B cell (primary cell): ENCODE measurements at regions not wholly inside any gene's neighbourhood (a gene's known extent, or its start where the extent isn't known, plus 50 kb on each side); places are given as distances from the start of the nearest gene placed in this dataset.

Experiments
- ATAC-seq: fragments of 200-7000 bp; cut with Tn5 transposase; one replicate; pipeline ENCODE4 v1.10.0; 2021; ENCODE audit warnings: low read depth, mild to moderate bottlenecking, moderate number of reproducible peaks, moderate library complexity
- CTCF ChIA-PET: fragments of 350-600 bp; sonication (Branson Sonifier 250); formaldehyde crosslinking; loops from one replicate; lab custom pipeline; 2021; ENCODE audit warnings: antibody characterized with exemption, inconsistent platforms; lab: Charles Lee
- POLR2A ChIA-PET: fragments of 350-600 bp; sonication (Branson Sonifier 250); formaldehyde crosslinking; loops from one replicate; lab custom pipeline; 2021; ENCODE audit warnings: antibody characterized with exemption; lab: Charles Lee
- DNase-seq: peaks from one replicate; pipeline ENCODE4 v3.0.0; 2013
- H2AFZ ChIP-seq: 2 replicates; pipeline ENCODE4 v1.6.1; 2012; ENCODE audit warnings: mild to moderate bottlenecking, low read depth, low read length; ENCODE audit not compliant: insufficient read depth, poor library complexity, severe bottlenecking
- H3K27ac ChIP-seq, 2 donors: 1 replicate in 1 of 2; 2 replicates in 1 of 2; pipeline ENCODE4 v1.5.1; 2012 to 2013; ENCODE audit warnings: low read length in 2 of 2, mild to moderate bottlenecking in 2 of 2, moderate library complexity in 1 of 2
- H3K27me3 ChIP-seq, 4 experiments: fragments of 200-600 bp in 1 of 4; sonication (generic) in 1 of 4; replicated peaks in 1 of 4; 1 replicate in 2 of 4; 2 replicates in 2 of 4; pipeline versions ENCODE4 v1.6.1 to v1.7.0; 2013 to 2016; ENCODE audit warnings: low read length in 3 of 4, mild to moderate bottlenecking in 2 of 4, mixed read lengths in 1 of 4, moderate library complexity in 1 of 4; ENCODE audit not compliant: insufficient read depth in 4 of 4, control insufficient read depth in 3 of 4; ENCODE audit errors: control extremely low read depth in 1 of 4
- H3K36me3 ChIP-seq, 2 experiments: replicated peaks in 1 of 2; 1 replicate in 1 of 2; 2 replicates in 1 of 2; pipeline versions ENCODE4 v1.6.1 to v1.7.1; 2013; ENCODE audit warnings: low read length in 1 of 2; ENCODE audit not compliant: insufficient read depth in 2 of 2, control insufficient read depth in 1 of 2; ENCODE audit errors: control extremely low read depth in 1 of 2, extremely low read depth in 1 of 2
- H3K4me1 ChIP-seq, 2 donors: fragments of 200-600 bp in 1 of 2; sonication (generic) in 1 of 2; 1 replicate in 1 of 2; 2 replicates in 1 of 2; pipeline versions ENCODE4 v1.5.1 to v1.6.1; 2013 to 2017; ENCODE audit warnings: low read length in 2 of 2; ENCODE audit not compliant: control insufficient read depth in 2 of 2, insufficient read depth in 2 of 2
- H3K4me2 ChIP-seq: replicated peaks from 2 replicates; pipeline ENCODE3; 2012; ENCODE audit warnings: mild to moderate bottlenecking, low read depth, low read length; ENCODE audit not compliant: poor library complexity, severe bottlenecking
- H3K4me3 ChIP-seq, 5 experiments: fragments of 200-600 bp in 1 of 5; sonication (generic) in 1 of 5; 1 replicate in 3 of 5; 2 replicates in 2 of 5; pipeline versions ENCODE4 v1.5.1 to v1.7.0; 2011 to 2016; ENCODE audit warnings: low read length in 4 of 5, mild to moderate bottlenecking in 4 of 5, low read depth in 2 of 5, control low read depth in 1 of 5, moderate library complexity in 1 of 5; ENCODE audit not compliant: insufficient read depth in 1 of 5; ENCODE audit errors: control extremely low read depth in 1 of 5, extremely low read depth in 1 of 5
- H3K79me2 ChIP-seq: fragments of 200-600 bp; sonication (generic); one replicate; pipeline ENCODE4 v1.6.0; 2016; ENCODE audit warnings: low read length; ENCODE audit not compliant: control insufficient read depth, insufficient read depth
- H3K9ac ChIP-seq: fragments of 200-600 bp; sonication (generic); 2 replicates; pipeline ENCODE4 v1.6.1; 2017; ENCODE audit warnings: mild to moderate bottlenecking, low read length, moderate library complexity
- H3K9me3 ChIP-seq, 3 donors: one replicate each; pipeline versions ENCODE4 v1.6.1 to v1.7.1; 2013; ENCODE audit warnings: low read length in 2 of 3; ENCODE audit not compliant: control insufficient read depth in 2 of 3, insufficient read depth in 1 of 3; ENCODE audit errors: control extremely low read depth in 1 of 3
- H4K20me1 ChIP-seq: 2 replicates; pipeline ENCODE4 v1.6.0; 2012; ENCODE audit warnings: mild to moderate bottlenecking, low read length; ENCODE audit not compliant: insufficient read depth, control insufficient read depth, poor library complexity, severe bottlenecking
- H3K27ac Mint-ChIP-seq: one replicate; pipeline ENCODE4 v1.8.0; 2021; ENCODE audit warnings: mixed read lengths
- H3K27me3 Mint-ChIP-seq: one replicate; pipeline ENCODE4 v1.8.0; 2021; ENCODE audit warnings: mixed read lengths
- H3K4me1 Mint-ChIP-seq: one replicate; pipeline ENCODE4 v1.8.0; 2021; ENCODE audit warnings: mixed read lengths
- H3K4me3 Mint-ChIP-seq: one replicate; pipeline ENCODE4 v1.8.0; 2021; ENCODE audit warnings: mixed read lengths
- H3K9me3 Mint-ChIP-seq: one replicate; pipeline ENCODE4 v1.8.0; 2022; ENCODE audit warnings: mixed read lengths; ENCODE audit not compliant: insufficient read depth
- CTCF ChIP-seq: fragments of 200-600 bp; IDR thresholded peaks from one replicate; pipeline ENCODE4 v1.8.0; 2022; ENCODE audit warnings: antibody characterized with exemption, mild to moderate bottlenecking
- EZH2 ChIP-seq: IDR thresholded peaks from 2 replicates; pipeline ENCODE4 v1.6.1; 2012; ENCODE audit warnings: borderline replicate concordance, low read depth, mild to moderate bottlenecking, moderate library complexity, low read length; ENCODE audit not compliant: insufficient read depth, poor library complexity, severe bottlenecking
- WGBS: methylation state at CpG from one replicate; pipeline ENCODE4 v1.1.5; 2013; ENCODE audit warnings: missing lambda C conversion rate; ENCODE audit not compliant: insufficient coverage; 5-methylcytosine and 5-hydroxymethylcytosine counted together
- intact Hi-C: fragments of 100-400 bp; cut with micrococcal nuclease; formaldehyde crosslinking; loops from one replicate; pipeline ENCODE4 v1.10.0; 2022

GRCh38 chr18:38406607-38407006 lies 841.0 kb upstream of the CELF4 start:
- H3K4me1 ChIP-seq, result no peaks in the 10 kb centered on the region
- ATAC-seq, result no peak
- H3K4me3 ChIP-seq, result no peak overlapping the region
- peaks cover 2% of the 10 kb centered on the region for H3K9me3 Mint-ChIP-seq
- intact Hi-C loops, result no loop called here
- no peaks in the 10 kb centered on the region for H3K27me3 Mint-ChIP-seq
- DNase-seq, result no peak
- ChIA-PET CTCF (no interaction called here), POLR2A (no interaction called here)
- H3K9ac ChIP-seq, result no peak overlapping the region
- TF ChIP-seq EZH2, result no peak
- no peak for TF ChIP-seq CTCF
- no peaks in the 10 kb centered on the region for H4K20me1 ChIP-seq
- no peak overlapping the region for H3K27ac ChIP-seq
- H2AFZ ChIP-seq, result no peak overlapping the region
- no peak overlapping the region for H3K4me3 Mint-ChIP-seq
- H3K79me2 ChIP-seq, result no peaks in the 10 kb centered on the region
- no peaks in the 10 kb centered on the region for H3K4me1 Mint-ChIP-seq
- WGBS, result 0% methylated on average over 1 of the region's 4 CpGs
- H3K27ac Mint-ChIP-seq, result no peak overlapping the region
- peaks cover 0 to 3% (median 1%) of the 10 kb centered on the region in 3 donors for H3K9me3 ChIP-seq
- H3K36me3 ChIP-seq, result no peaks in the 10 kb centered on the region
- H3K27me3 ChIP-seq, result no peaks in the 10 kb centered on the region
- no peak overlapping the region for H3K4me2 ChIP-seq

- H3K9me3 ChIP-seq, result no peaks in the 10 kb centered on the region
- H3K4me3 ChIP-seq, result no peak overlapping the region
- Mint-ChIP-seq H3K27ac (no peak overlapping the region), H3K4me3 (no peak overlapping the region), H3K27me3 (no peaks in the 10 kb centered on the region), H3K9me3 (no peaks in the 10 kb centered on the region), H3K4me1 (no peaks in the 10 kb centered on the region)
- ATAC-seq, result no peak
- no peaks in the 10 kb centered on the region for H3K79me2 ChIP-seq
- POLR2A ChIA-PET, result no interaction called here
- no peak overlapping the region for H2AFZ ChIP-seq
- no peak for DNase-seq
- WGBS, result no CpG with 5 or more reads among the region's 3 CpGs
- H3K36me3 ChIP-seq, result no peaks in the 10 kb centered on the region
- H3K27ac ChIP-seq, result no peak overlapping the region
- H3K4me1 ChIP-seq, result no peaks in the 10 kb centered on the region
- H4K20me1 ChIP-seq, result no peaks in the 10 kb centered on the region
- H3K27me3 ChIP-seq, result no peaks in the 10 kb centered on the region
- TF ChIP-seq EZH2 (no peak), CTCF (no peak)
- CTCF ChIA-PET, result no interaction called here
- H3K4me2 ChIP-seq, result no peak overlapping the region
- H3K9ac ChIP-seq, result no peak overlapping the region
- intact Hi-C loops, result no loop called here
Measured at GRCh38 chr18:38402509-38402908, 836.9 kb upstream of the CELF4 start.
